ENCODE measurements at regions not wholly inside any gene's neighbourhood (a gene's known extent, or its start where the extent isn't known, plus 50 kb on each side); places are given as distances from the start of the nearest gene placed in this dataset.

DNA sequence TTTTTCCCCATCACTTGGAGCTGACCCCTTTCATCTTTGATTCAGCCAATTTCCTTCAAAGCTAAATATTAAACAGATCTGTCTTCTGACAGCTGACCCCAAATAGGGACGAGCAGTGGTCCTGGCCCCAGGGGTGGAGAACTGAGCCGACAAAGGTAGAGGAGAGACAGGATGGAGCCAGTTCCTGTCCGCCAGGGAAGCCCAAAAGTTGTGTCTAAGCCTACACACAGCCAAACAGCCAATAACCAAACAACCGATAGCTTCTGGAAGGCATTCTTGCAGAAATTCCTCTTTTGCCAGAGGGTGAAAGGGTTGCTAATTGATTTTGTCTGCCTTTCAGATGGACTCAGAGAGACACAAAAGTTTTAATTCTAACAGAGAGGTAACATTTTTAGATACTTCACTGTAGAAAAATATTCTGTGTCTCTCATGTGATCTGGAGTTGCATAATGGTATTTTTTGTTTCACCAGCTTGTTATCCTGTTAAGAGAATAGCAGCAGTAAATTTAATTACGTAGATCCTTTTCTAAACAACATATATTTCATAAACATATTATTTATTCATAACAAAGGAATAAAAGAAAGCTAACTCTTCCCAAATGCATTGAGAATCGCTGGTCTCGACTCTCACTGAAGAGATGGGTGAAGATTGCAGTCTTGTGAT is 161.7 kb upstream of the LYZL1 start:
- H3K9me3 ChIP-seq (ENCODE audit: control insufficient read depth, low read depth, low read length) = no peaks in the 10 kb centered on the region
- no peak overlapping the region for H3K27ac ChIP-seq (ENCODE audit: control insufficient read depth, insufficient read depth, low read length)
- peaks cover 4% of the 10 kb centered on the region for H3K27me3 ChIP-seq (ENCODE audit: control insufficient read depth, extremely low read depth, insufficient read depth, low read length)
- no peaks in the 10 kb centered on the region for H4K20me1 ChIP-seq (ENCODE audit: control insufficient read depth, extremely low read depth, insufficient read depth, low read length)
- H3K4me3 ChIP-seq (ENCODE audit: control insufficient read depth in 2 of 3, extremely low read depth in 1 of 3, insufficient read depth in 2 of 3, low read depth in 1 of 3, low read length in 3 of 3) = no peak overlapping the region
- no peak overlapping the region for H3K4me2 ChIP-seq (ENCODE audit: control insufficient read depth, extremely low read depth, insufficient read depth, low read depth, low read length)
- H3K9me1 ChIP-seq (ENCODE audit: control insufficient read depth, extremely low read depth, insufficient read depth, low read length) = no peaks in the 10 kb centered on the region
- dilution Hi-C loops (cut with MboI; ENCODE audit: extremely low pct_ligation_motif_present, low sequenced_read_pairs) = loop anchor here (25.0 kb wide), 1 partner anchor 185 kb away; no protein-coding TSS in a partner anchor
- TF ChIP-seq EZH2 (IDR thresholded peaks at IDR 0.05; ENCODE audit: low read length) = no peak
- TF ChIP-seq CTCF (optimal IDR thresholded peaks at IDR 0.05 in 1 of 3, IDR thresholded peaks at IDR 0.05 in 1 of 3, conservative IDR thresholded peaks at IDR 0.05 in 1 of 3; ENCODE audit: extremely low read depth in 1 of 3, insufficient read depth in 2 of 3, low read length in 3 of 3) = no peak
- DNase-seq (ENCODE audit: low read depth, low spot score) (no peak), FAIRE-seq (no peak)
- no peak overlapping the region for H2AFZ ChIP-seq (ENCODE audit: control insufficient read depth, low read length)
- no peaks in the 10 kb centered on the region for H3K79me2 ChIP-seq (ENCODE audit: control insufficient read depth, insufficient read depth, low read length)
- H3K9ac ChIP-seq (ENCODE audit: control insufficient read depth, extremely low read depth, insufficient read depth, low read length) = no peak overlapping the region
- H3K36me3 ChIP-seq (ENCODE audit: control insufficient read depth in 2 of 2, extremely low read depth in 1 of 2, insufficient read depth in 2 of 2, low read length in 2 of 2) = no peaks in the 10 kb centered on the region
- H3K4me1 ChIP-seq (ENCODE audit: control insufficient read depth, extremely low read depth, insufficient read depth, low read length) = no peaks in the 10 kb centered on the region

- Histone ChIP-seq H4K20me1 (ENCODE audit: control insufficient read depth, extremely low read depth, insufficient read depth, low read length) (no peaks in the 10 kb centered on the region), H3K27me3 (ENCODE audit: control insufficient read depth, extremely low read depth, insufficient read depth, low read length) (peaks cover 4% of the 10 kb centered on the region), H3K4me3 (ENCODE audit: control insufficient read depth in 2 of 3, extremely low read depth in 1 of 3, insufficient read depth in 2 of 3, low read depth in 1 of 3, low read length in 3 of 3) (no peak overlapping the region), H3K9ac (ENCODE audit: control insufficient read depth, extremely low read depth, insufficient read depth, low read length) (no peak overlapping the region), H3K9me3 (ENCODE audit: control insufficient read depth, low read depth, low read length) (no peaks in the 10 kb centered on the region), H3K79me2 (ENCODE audit: control insufficient read depth, insufficient read depth, low read length) (no peaks in the 10 kb centered on the region), H3K27ac (ENCODE audit: control insufficient read depth, insufficient read depth, low read length) (no peak overlapping the region), H2AFZ (ENCODE audit: control insufficient read depth, low read length) (no peak overlapping the region), H3K4me1 (ENCODE audit: control insufficient read depth, extremely low read depth, insufficient read depth, low read length) (no peaks in the 10 kb centered on the region), H3K4me2 (ENCODE audit: control insufficient read depth, extremely low read depth, insufficient read depth, low read depth, low read length) (no peak overlapping the region), H3K36me3 (ENCODE audit: control insufficient read depth in 2 of 2, extremely low read depth in 1 of 2, insufficient read depth in 2 of 2, low read length in 2 of 2) (no peaks in the 10 kb centered on the region), H3K9me1 (ENCODE audit: control insufficient read depth, extremely low read depth, insufficient read depth, low read length) (no peaks in the 10 kb centered on the region)
- DNase-seq (ENCODE audit: low read depth, low spot score) (no peak), FAIRE-seq (no peak)
- TF ChIP-seq CTCF (optimal IDR thresholded peaks at IDR 0.05 in 1 of 3, IDR thresholded peaks at IDR 0.05 in 1 of 3, conservative IDR thresholded peaks at IDR 0.05 in 1 of 3; ENCODE audit: extremely low read depth in 1 of 3, insufficient read depth in 2 of 3, low read length in 3 of 3) = no peak
- TF ChIP-seq EZH2 (IDR thresholded peaks at IDR 0.05; ENCODE audit: low read length) = no peak
- dilution Hi-C loops (cut with MboI; ENCODE audit: extremely low pct_ligation_motif_present, low sequenced_read_pairs) = loop anchor here (25.0 kb wide), 1 partner anchor 185 kb away; no protein-coding TSS in a partner anchor
These were observed 161.1 kb upstream of the LYZL1 start for GRCh38 chr10:29127731-29128130.
